HFF-Myc (cell line): ENCODE measurements at regions not wholly inside any gene's neighbourhood (a gene's known extent, or its start where the extent isn't known, plus 50 kb on each side); places are given as distances from the start of the nearest gene placed in this dataset.

Experiments
- DNase-seq: peaks from one replicate; pipeline ENCODE4 v3.0.0-alpha.2; 2011; ENCODE audit warnings: low read depth; ENCODE audit errors: extremely low read depth
- H3K4me3 ChIP-seq: replicated peaks from 2 replicates; pipeline ENCODE4 v1.5.1; 2011; ENCODE audit warnings: low read depth, mild to moderate bottlenecking, control low read depth, low read length
- CTCF ChIP-seq: IDR thresholded peaks from 2 replicates; pipeline ENCODE4 v1.5.1; 2012; ENCODE audit warnings: mild to moderate bottlenecking, low read depth, low read length, control low read depth; ENCODE audit errors: missing control alignments

GRCh38 chr2:223365158-223365679 lies 236.9 kb downstream of the SCG2 start:
- no peak for TF ChIP-seq CTCF
- no peak for DNase-seq
- no peak overlapping the region for H3K4me3 ChIP-seq

GRCh38 chr2:223366566-223366965 lies 235.6 kb downstream of the SCG2 start:
- no peak overlapping the region for H3K4me3 ChIP-seq
- no peak for DNase-seq
- TF ChIP-seq CTCF = no peak

- no peak for TF ChIP-seq CTCF
- H3K4me3 ChIP-seq = no peak overlapping the region
- no peak for DNase-seq
These were observed 233.7 kb downstream of the SCG2 start for GRCh38 chr2:223368481-223368880.

- no peak for TF ChIP-seq CTCF
- no peak for DNase-seq
- no peak overlapping the region for H3K4me3 ChIP-seq
These were observed 232.3 kb downstream of the SCG2 start for GRCh38 chr2:223369889-223370288.

- H3K4me3 ChIP-seq = no peak overlapping the region
- DNase-seq = peak; percentile 4
- no peak for TF ChIP-seq CTCF
These were observed 218.8 kb downstream of the SCG2 start for GRCh38 chr2:223383315-223383714.

GRCh38 chr2:223386189-223386588 lies 216.0 kb downstream of the SCG2 start:
- DNase-seq = no peak
- H3K4me3 ChIP-seq = no peak overlapping the region
- no peak for TF ChIP-seq CTCF

GRCh38 chr2:223386984-223387383 lies 215.2 kb downstream of the SCG2 start:
- no peak for TF ChIP-seq CTCF
- no peak for DNase-seq
- no peak overlapping the region for H3K4me3 ChIP-seq
